ENCODE measurements at regions not wholly inside any gene's neighbourhood (a gene's known extent, or its start where the extent isn't known, plus 50 kb on each side); places are given as distances from the start of the nearest gene placed in this dataset.
"Not testable (repeated sequence)": the region's sequence is repeated elsewhere in the genome, so short reads cannot be mapped to it uniquely, and the experiment has no call there.

DNA sequence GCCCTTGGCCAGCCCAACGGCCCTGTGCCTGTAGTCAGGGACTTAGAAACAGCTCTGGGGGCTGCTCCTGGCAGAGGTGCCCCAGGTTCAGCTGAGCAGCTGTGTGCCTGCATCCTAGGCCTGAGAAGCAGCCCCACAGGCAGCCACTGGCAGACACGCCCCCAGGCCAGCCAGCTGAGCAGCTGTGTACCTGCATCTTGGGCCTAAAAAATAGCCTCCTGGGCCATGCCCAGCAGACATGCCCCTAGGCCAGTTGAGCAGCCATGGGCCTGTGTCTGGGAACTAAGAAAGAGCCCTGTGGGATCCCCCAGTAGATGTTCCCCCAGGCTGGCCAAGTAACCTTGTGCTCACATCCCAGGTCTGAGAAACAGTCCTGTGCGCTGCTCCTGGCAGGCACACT is 64.0 kb downstream of the TBR1 start:
- DNase-seq (ENCODE audit: low read depth) = no peak
- TF ChIP-seq, protein P1, sequence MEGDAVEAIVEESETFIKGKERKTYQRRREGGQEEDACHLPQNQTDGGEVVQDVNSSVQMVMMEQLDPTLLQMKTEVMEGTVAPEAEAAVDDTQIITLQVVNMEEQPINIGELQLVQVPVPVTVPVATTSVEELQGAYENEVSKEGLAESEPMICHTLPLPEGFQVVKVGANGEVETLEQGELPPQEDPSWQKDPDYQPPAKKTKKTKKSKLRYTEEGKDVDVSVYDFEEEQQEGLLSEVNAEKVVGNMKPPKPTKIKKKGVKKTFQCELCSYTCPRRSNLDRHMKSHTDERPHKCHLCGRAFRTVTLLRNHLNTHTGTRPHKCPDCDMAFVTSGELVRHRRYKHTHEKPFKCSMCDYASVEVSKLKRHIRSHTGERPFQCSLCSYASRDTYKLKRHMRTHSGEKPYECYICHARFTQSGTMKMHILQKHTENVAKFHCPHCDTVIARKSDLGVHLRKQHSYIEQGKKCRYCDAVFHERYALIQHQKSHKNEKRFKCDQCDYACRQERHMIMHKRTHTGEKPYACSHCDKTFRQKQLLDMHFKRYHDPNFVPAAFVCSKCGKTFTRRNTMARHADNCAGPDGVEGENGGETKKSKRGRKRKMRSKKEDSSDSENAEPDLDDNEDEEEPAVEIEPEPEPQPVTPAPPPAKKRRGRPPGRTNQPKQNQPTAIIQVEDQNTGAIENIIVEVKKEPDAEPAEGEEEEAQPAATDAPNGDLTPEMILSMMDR (IDR thresholded peaks at IDR 0.05; ENCODE audit: insufficient read depth, low read length) = no peak
- H3K4me3 ChIP-seq (ENCODE audit: low read depth, low read length) = no peak overlapping the region

DNA sequence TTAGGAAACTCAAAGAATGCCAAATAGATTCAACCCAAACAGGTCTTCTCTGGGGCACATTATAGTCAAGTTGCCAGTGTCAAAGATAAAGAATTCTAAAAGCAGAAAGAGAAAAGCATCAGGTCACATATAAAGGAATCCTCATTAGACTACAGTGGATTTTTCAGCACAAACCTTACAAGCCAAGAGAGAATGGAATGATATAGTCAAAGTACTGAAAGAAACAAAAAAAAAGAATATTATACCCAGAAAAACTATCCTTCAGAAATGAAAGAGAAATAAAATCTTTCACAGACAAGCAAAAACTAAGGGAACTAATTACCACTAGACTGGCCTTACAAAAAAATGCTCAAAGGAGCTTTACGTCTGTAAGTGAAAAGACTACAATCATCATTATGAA is 65.5 kb downstream of the TBR1 start:
- no peak overlapping the region for H3K4me3 ChIP-seq (ENCODE audit: low read depth, low read length)
- no peak for DNase-seq (ENCODE audit: low read depth)
- TF ChIP-seq, protein P1 (IDR thresholded peaks at IDR 0.05; ENCODE audit: insufficient read depth, low read length) = no peak

DNA sequence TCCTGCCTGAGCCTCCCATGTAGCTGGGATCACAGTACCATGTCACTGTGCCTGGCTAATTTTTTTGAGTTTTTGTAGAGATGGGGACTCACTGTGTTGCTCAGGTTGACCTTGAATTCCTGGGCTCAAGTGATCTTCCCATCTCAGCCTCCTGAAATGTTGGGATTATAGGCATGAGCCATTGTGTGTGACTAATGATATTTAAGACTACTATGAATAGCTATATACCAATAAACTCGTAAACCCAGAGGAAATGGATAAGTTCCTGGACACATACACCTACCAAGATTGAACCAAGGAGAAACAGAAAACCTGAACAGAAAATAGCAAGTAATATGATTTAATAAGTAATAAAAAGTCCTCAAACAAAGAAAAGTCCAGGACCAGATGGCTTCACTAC is 68.0 kb downstream of the TBR1 start:
- DNase-seq (ENCODE audit: low read depth) = no peak
- H3K4me3 ChIP-seq (ENCODE audit: low read depth, low read length) = no peak overlapping the region
- TF ChIP-seq, protein P1 (IDR thresholded peaks at IDR 0.05; ENCODE audit: insufficient read depth, low read length) = no peak

DNA sequence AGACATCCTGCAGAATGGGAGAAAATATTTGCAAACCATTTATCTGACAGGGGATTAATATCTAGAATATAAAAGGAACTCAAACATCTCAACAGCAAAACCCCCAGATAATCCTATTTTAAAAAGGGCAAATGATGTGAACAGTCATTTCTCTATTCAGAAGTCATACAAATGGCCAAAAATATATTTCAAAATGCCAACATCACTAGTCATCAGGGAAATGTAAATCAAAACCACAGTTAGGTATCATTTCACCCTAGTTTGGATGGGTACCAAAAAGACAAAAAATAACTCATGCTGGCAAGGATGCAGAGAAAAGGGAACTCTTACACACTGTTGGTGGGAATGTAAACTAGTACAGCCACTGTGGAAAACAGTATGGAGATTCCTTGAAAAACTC is 70.0 kb downstream of the TBR1 start:
- H3K4me3 ChIP-seq (ENCODE audit: low read depth, low read length) = no peak overlapping the region
- TF ChIP-seq, protein P1 (IDR thresholded peaks at IDR 0.05; ENCODE audit: insufficient read depth, low read length) = no peak
- DNase-seq (ENCODE audit: low read depth) = no peak

DNA sequence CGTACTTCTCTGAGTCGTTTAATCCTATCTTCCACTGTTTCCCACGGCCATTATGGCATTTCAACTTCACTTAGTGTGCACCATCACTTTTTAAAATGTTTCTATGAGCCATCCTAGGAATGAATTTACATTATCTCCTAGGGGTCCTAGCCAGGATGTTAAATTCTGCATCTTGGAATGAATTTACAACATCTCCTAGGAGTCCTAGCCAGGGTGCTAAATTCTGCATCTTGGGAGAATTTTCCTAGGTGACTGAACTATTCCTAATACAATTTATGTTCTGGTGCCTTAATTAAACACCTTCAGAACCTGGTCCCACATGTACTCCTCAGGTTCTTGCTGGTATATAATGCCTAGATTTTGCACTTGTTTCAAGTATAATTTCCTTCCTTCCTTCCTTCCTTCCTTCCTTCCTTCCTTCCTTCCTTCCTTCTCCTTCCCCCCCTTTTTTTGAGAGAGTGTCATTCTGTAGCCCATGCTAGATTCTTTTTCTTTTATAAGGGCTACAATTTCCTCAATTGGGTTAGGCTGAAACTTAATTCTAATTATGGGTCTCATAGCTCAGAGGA is 72.1 kb downstream of the TBR1 start:
- no peak overlapping the region for H3K4me3 ChIP-seq (ENCODE audit: low read depth, low read length)
- no peak for DNase-seq (ENCODE audit: low read depth)
- TF ChIP-seq, protein P1 (IDR thresholded peaks at IDR 0.05; ENCODE audit: insufficient read depth, low read length) = no peak

DNA sequence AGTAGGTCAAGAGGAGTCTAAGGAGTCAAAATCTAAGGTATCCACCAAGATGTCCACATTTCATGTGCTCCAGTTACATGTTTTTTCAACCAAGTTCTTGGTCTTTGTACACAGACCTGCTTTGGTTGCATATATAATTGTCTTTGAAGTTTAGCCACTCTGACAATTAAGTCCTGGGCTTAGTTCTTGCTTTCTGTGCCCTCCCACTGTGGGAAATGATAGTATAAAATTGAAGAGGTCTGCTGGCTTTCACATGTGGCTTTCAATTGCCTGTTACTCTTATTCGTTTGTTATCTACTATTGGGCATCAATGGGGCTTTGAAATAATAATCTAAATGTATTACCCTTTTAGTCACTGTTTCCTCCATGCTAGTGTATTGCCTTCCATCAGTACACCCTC is 72.8 kb downstream of the TBR1 start:
- no peak for DNase-seq (ENCODE audit: low read depth)
- TF ChIP-seq, protein P1 (IDR thresholded peaks at IDR 0.05; ENCODE audit: insufficient read depth, low read length) = no peak
- no peak overlapping the region for H3K4me3 ChIP-seq (ENCODE audit: low read depth, low read length)

DNA sequence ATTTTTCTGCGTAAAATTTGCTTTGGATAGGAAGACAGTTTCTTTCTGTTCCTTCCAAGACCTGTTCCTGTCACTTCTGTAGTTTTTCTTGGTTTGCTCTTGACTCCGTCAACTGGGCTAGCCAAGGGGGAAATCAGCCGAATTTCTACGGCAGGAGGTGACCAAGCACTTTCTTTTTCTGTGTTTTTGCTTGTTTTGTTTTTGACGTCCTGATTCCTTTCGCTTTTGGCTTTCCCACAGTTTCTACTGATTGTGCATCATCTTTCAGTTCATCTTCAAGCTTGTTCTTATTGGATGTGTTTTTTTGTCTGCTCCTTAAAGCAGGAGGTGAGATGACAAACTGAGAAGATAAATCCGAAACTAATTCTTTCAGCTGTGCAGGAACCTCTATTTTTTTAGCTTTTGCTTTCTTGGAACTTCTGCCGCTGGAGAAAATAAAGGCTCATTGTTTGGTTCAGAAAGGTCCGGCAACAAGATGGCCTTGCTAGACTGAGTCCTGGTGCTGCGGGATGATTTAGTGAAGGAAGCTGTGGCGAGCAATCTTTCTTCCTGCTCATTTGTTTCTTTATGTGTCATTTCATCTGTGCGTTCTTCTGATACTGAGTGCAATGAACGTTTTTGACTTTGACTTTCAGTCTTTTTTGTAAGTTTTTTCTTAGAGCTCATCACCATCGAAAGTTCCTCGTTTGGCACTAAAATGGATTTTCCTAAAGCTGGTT is 85.0 kb downstream of the TBR1 start:
- H3K4me3 ChIP-seq (ENCODE audit: low read depth, low read length) = peak overlapping the region; percentile 35
- DNase-seq (ENCODE audit: low read depth) = peak; percentile 2

DNA sequence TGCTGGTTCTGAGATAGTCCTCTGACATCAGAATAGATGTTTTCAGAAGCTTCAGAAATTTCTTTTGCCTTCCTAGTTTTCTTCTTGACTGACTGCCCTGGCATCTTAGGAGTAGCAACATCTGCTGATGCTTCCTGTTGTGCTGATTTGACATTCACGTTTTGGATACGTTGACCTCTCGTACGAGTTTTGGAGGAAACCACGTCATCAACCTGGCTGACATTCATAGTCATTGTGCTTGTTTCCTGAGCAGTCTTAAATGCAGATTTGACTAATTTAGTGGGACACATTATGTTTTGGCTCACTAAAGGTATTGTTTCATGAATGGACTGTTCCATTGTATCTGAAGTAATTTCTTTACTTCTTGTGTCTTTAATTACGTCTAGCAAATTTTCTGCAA is 86.2 kb downstream of the TBR1 start:
- DNase-seq (ENCODE audit: low read depth); H3K4me3 ChIP-seq (ENCODE audit: low read depth, low read length): not testable (repeated sequence)

DNA sequence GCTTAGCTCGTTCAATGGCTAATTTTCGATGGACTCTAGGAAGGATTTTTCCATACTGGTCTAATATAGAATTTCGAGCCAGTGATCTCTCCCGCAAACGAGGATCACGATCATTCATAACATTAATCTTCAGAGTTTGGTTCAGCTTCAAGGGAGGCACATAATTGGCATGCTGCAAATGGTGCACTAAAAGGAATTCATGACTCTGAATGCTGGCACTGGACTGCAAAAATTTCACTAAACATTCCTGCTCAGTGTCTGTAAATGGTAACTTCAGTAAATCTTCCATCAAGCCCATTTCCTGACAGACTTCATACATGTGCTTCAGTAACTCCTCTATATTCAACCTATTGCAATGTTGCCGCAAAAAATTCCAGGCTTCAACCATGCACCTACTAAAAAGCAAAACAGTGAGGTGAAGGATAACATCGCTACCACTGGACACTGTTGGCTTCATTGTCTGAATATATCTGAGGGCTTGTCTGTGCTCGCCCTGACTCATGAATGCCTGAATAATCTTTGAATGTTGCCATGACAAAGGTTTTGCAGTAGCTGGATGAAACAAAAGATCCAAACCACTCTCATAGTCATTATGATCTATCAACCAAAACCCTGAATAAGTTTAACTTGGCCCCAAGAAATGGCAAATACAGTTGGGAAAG is 88.7 kb downstream of the TBR1 start:
- H3K4me3 ChIP-seq (ENCODE audit: low read depth, low read length); DNase-seq (ENCODE audit: low read depth): not testable (repeated sequence)

DNA sequence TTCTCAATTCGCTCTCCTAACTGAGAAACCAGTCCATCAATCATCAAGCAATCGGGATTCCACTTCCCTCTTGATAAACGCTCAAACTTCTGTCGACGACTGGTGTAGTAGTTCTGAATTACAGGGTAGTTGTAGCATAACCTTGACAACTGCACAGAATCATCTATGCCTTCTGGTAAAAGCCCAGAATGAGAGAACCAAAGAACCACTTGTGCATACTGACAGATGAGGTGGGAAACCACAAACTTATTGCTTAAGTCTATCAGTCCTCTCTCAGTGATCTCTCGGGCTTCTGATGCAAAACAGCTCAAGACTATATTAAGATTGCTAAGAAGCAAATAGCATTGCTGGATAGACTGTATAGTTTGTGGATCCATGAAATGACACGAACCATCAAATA is 89.4 kb downstream of the TBR1 start:
- H3K4me3 ChIP-seq (ENCODE audit: low read depth, low read length); DNase-seq (ENCODE audit: low read depth): not testable (repeated sequence)
